A549 (cell line): ENCODE measurements at regions not wholly inside any gene's neighbourhood (a gene's known extent, or its start where the extent isn't known, plus 50 kb on each side); places are given as distances from the start of the nearest gene placed in this dataset.

Source experiments
- ATAC-seq, 2 experiments: fragments of 200-7000 bp in 1 of 2; fragments of >200 bp in 1 of 2; cut with Nextera tagmentation in 1 of 2; cut with Tn5 transposase in 1 of 2; 3 replicates each; pipeline versions ENCODE4 v1.8.0 to v1.9.1; 2018 to 2020; ENCODE audit warnings: mild to moderate bottlenecking in 1 of 2, moderate library complexity in 1 of 2
- CTCF ChIA-PET: fragments of 300-600 bp; sonication (Branson Sonifier 250); formaldehyde crosslinking; extraction: SDS; loops from one replicate; lab custom pipeline; 2021; ENCODE audit warnings: antibody characterized with exemption, inconsistent platforms; lab: Yijun Ruan, JAX
- POLR2A ChIA-PET: fragments of 350-600 bp; formaldehyde crosslinking; extraction: SDS; loops from one replicate; lab custom pipeline; 2021; ENCODE audit warnings: antibody characterized with exemption, inconsistent platforms; lab: Yijun Ruan, JAX
- DNase-seq, 2 experiments: peaks; one replicate each; pipeline versions ENCODE4 v3.0.0 to v3.0.0-alpha.2; 2011 to 2016; ENCODE audit warnings: low read depth in 1 of 2, low spot score in 1 of 2
- FAIRE-seq: peaks from 2 replicates; lab custom pipeline; 2011; peaks lifted over from hg19 to GRCh38; lab: Jason Lieb, UNC
- H3K27ac ChIP-seq, 2 experiments: fragments of >200 bp; sonication (Bioruptor Twin); formaldehyde crosslinking; 3 replicates each; pipeline ENCODE4 v1.5.1; 2016 to 2017
- H3K4me1 ChIP-seq: fragments of >200 bp; sonication (Bioruptor Twin); formaldehyde crosslinking; 3 replicates; pipeline ENCODE4 v1.6.1; 2016
- H3K4me2 ChIP-seq: fragments of >200 bp; sonication (Bioruptor Twin); formaldehyde crosslinking; 3 replicates; pipeline ENCODE4 v1.6.1; 2016
- H3K4me3 ChIP-seq: fragments of >200 bp; sonication (Bioruptor Twin); formaldehyde crosslinking; 3 replicates; pipeline ENCODE4 v1.5.1; 2016
- H3K9me3 ChIP-seq: fragments of >200 bp; sonication (Bioruptor Twin); formaldehyde crosslinking; 3 replicates; pipeline ENCODE4 v1.6.1; 2016
- BHLHE40 ChIP-seq: IDR thresholded peaks from 2 replicates; pipeline ENCODE4 v1.6.1; 2012; ENCODE audit warnings: low read depth, low read length, inconsistent platforms
- CHD4 ChIP-seq: fragments of 200-600 bp; sonication (generic); IDR thresholded peaks from 2 replicates; pipeline ENCODE4 v1.6.1; 2016; ENCODE audit warnings: antibody characterized with exemption, mild to moderate bottlenecking, borderline replicate concordance
- EP300 ChIP-seq, 2 experiments: fragments of >200 bp; sonication (Bioruptor Twin); formaldehyde crosslinking; IDR thresholded peaks; 2 replicates in 1 of 2; 3 replicates in 1 of 2; pipeline ENCODE4 v1.6.1; 2016 to 2017
- HEYL ChIP-seq: fragments of 250-450 bp; sonication (Bioruptor Pico); IDR thresholded peaks from 2 replicates; pipeline ENCODE4 v1.8.0; 2021; ENCODE audit warnings: mild to moderate bottlenecking, moderate library complexity
- HOXB13 ChIP-seq: fragments of 250-450 bp; sonication (Bioruptor Pico); IDR thresholded peaks from 2 replicates; pipeline ENCODE4 v1.5.0; 2020; ENCODE audit warnings: low read depth, mild to moderate bottlenecking, moderate library complexity
- KDM5A ChIP-seq: fragments of 200-600 bp; sonication (generic); IDR thresholded peaks from 2 replicates; pipeline ENCODE4 v1.6.1; 2016; ENCODE audit warnings: antibody characterized with exemption, mild to moderate bottlenecking
- RAD21 ChIP-seq, 2 experiments: fragments of >200 bp in 1 of 2; sonication (Bioruptor Twin) in 1 of 2; formaldehyde crosslinking in 1 of 2; IDR thresholded peaks in 1 of 2; conservative IDR thresholded peaks in 1 of 2; 2 replicates in 1 of 2; 3 replicates in 1 of 2; pipeline ENCODE4 v1.6.1; 2012 to 2018; ENCODE audit warnings: inconsistent platforms in 1 of 2
- RARB ChIP-seq: fragments of 250-450 bp; sonication (Bioruptor Pico); IDR thresholded peaks from 2 replicates; pipeline ENCODE4 v1.8.0; 2021; ENCODE audit warnings: mild to moderate bottlenecking, moderate library complexity
- RCOR1 ChIP-seq: fragments of 150-350 bp; IDR thresholded peaks from 2 replicates; pipeline ENCODE4 v1.6.1; 2014; ENCODE audit warnings: antibody characterized with exemption, low read length, low read depth
- RFX5 ChIP-seq: fragments of 450-650 bp; IDR thresholded peaks from 2 replicates; pipeline ENCODE4 v1.7.1; 2014; ENCODE audit warnings: antibody characterized with exemption, mild to moderate bottlenecking, moderate library complexity
- SMC3 ChIP-seq: fragments of >200 bp; sonication (Bioruptor Twin); formaldehyde crosslinking; IDR thresholded peaks from 3 replicates; pipeline ENCODE4 v1.6.1; 2018; ENCODE audit warnings: inconsistent platforms
- WGBS: methylation state at CpG from one replicate; pipeline ENCODE4 v1.1.6; 2017; ENCODE audit errors: missing lambda C conversion rate; 5-methylcytosine and 5-hydroxymethylcytosine counted together
- TF ChIP-seq, protein P1 (sequence below): IDR thresholded peaks from 2 replicates; pipeline ENCODE4 v1.6.1; 2012
- TF ChIP-seq, protein P2 (sequence below): IDR thresholded peaks from 2 replicates; pipeline ENCODE4 v1.6.1; 2012; ENCODE audit warnings: low read depth, borderline replicate concordance
- TF ChIP-seq, protein P3 (sequence below): fragments of 150-350 bp; IDR thresholded peaks from 2 replicates; pipeline ENCODE4 v1.6.1; 2014; ENCODE audit warnings: low read depth, mild to moderate bottlenecking, low read length
- TF ChIP-seq, protein P4 (sequence below): fragments of 200-600 bp; sonication (generic); IDR thresholded peaks from 2 replicates; pipeline ENCODE4 v1.6.1; 2016; ENCODE audit warnings: antibody characterized with exemption, mild to moderate bottlenecking, moderate library complexity
- TF ChIP-seq, protein P5 (sequence below): fragments of >200 bp; sonication (Bioruptor Twin); formaldehyde crosslinking; IDR thresholded peaks from 2 replicates; pipeline ENCODE4 v1.6.1; 2016

DNA sequence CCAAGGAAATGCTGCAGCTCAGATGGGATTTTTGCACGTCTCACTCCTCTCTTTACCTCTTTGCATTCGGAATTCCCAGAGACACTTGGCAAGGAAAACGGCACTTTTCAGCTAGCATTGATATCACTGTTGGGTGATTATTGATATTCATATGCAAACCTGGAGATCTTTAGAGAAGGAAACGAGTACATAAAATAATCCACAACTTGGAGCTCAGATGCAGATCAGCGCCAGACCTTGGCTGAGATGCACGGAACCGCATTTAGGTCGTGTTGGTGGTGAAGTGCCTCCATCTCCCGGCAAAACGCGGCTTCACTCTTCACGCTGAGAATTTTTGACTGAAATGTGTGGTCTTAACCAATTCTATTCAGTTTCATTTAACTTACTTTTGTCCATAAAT is 77.2 kb upstream of the ARHGEF7 start:
- no peak for FAIRE-seq
- 71% methylated on average over 12 of the region's 12 CpGs for WGBS
- CTCF ChIA-PET, result interaction anchor here (0.6 to 1.5 kb wide), 2 partner anchors 53 to 486 kb away, joined by 3 to 4 read pairs; no protein-coding TSS in a partner anchor

DNA sequence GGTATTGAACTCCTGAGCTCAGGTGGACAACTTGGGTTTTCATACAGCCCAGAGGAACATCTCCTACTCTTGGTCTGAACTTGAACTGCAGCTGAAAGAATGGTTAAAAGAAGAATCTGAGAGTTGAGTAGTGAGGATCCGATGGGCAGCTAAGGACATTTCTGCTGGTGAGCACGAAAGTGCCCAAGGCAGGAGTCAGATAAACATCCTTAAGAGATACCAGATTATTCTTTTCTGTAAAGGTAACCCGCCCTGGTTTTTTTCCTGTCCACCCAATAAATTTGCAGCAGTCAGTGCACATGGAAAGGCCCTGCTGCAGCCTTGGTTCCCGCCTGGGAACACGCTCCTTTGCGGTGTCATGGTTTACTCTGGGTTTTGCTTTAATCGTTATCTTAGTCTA is 78.4 kb upstream of the ARHGEF7 start:
- Histone ChIP-seq H3K4me3 (no peak overlapping the region), H3K9me3 (no peaks in the 10 kb centered on the region), H3K27ac (no peak overlapping the region), H3K4me2 (no peak overlapping the region), H3K4me1 (no peaks in the 10 kb centered on the region)
- CTCF ChIA-PET, result interaction anchor here (1.2 to 1.5 kb wide), 2 partner anchors 13 to 52 kb away, joined by 3 read pairs; no protein-coding TSS in a partner anchor
- ATAC-seq (no peak), DNase-seq (no peak), FAIRE-seq (no peak)
- TF ChIP-seq, protein P1, sequence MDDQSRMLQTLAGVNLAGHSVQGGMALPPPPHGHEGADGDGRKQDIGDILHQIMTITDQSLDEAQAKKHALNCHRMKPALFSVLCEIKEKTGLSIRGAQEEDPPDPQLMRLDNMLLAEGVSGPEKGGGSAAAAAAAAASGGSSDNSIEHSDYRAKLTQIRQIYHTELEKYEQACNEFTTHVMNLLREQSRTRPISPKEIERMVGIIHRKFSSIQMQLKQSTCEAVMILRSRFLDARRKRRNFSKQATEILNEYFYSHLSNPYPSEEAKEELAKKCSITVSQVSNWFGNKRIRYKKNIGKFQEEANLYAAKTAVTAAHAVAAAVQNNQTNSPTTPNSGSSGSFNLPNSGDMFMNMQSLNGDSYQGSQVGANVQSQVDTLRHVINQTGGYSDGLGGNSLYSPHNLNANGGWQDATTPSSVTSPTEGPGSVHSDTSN, result no peak
- TF ChIP-seq RAD21 (conservative IDR thresholded peaks at IDR 0.05 in 1 of 2, IDR thresholded peaks at IDR 0.05 in 1 of 2), result no peak
- WGBS, result 77% methylated on average over 7 of the region's 7 CpGs
- POLR2A ChIA-PET, result no interaction called here

More for the DNA sequence above, 77.2 kb upstream of the ARHGEF7 start:
- no peaks in the 10 kb centered on the region for H3K4me1 ChIP-seq
- no peaks in the 10 kb centered on the region for H3K9me3 ChIP-seq
- H3K4me2 ChIP-seq, result no peak overlapping the region
- POLR2A ChIA-PET, result no interaction called here
- TF ChIP-seq, protein P2, sequence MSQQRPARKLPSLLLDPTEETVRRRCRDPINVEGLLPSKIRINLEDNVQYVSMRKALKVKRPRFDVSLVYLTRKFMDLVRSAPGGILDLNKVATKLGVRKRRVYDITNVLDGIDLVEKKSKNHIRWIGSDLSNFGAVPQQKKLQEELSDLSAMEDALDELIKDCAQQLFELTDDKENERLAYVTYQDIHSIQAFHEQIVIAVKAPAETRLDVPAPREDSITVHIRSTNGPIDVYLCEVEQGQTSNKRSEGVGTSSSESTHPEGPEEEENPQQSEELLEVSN, result no peak
- TF ChIP-seq HEYL (CRISPR knock-in tag) (no peak), EP300 (IDR thresholded peaks at IDR 0.05) (no peak), SMC3 (no peak), RARB (no peak), BHLHE40 (no peak), RCOR1 (no peak), HOXB13 (CRISPR knock-in tag) (no peak)
- TF ChIP-seq, protein P3, sequence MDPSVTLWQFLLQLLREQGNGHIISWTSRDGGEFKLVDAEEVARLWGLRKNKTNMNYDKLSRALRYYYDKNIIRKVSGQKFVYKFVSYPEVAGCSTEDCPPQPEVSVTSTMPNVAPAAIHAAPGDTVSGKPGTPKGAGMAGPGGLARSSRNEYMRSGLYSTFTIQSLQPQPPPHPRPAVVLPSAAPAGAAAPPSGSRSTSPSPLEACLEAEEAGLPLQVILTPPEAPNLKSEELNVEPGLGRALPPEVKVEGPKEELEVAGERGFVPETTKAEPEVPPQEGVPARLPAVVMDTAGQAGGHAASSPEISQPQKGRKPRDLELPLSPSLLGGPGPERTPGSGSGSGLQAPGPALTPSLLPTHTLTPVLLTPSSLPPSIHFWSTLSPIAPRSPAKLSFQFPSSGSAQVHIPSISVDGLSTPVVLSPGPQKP, result no peak
- TF ChIP-seq, protein P4, sequence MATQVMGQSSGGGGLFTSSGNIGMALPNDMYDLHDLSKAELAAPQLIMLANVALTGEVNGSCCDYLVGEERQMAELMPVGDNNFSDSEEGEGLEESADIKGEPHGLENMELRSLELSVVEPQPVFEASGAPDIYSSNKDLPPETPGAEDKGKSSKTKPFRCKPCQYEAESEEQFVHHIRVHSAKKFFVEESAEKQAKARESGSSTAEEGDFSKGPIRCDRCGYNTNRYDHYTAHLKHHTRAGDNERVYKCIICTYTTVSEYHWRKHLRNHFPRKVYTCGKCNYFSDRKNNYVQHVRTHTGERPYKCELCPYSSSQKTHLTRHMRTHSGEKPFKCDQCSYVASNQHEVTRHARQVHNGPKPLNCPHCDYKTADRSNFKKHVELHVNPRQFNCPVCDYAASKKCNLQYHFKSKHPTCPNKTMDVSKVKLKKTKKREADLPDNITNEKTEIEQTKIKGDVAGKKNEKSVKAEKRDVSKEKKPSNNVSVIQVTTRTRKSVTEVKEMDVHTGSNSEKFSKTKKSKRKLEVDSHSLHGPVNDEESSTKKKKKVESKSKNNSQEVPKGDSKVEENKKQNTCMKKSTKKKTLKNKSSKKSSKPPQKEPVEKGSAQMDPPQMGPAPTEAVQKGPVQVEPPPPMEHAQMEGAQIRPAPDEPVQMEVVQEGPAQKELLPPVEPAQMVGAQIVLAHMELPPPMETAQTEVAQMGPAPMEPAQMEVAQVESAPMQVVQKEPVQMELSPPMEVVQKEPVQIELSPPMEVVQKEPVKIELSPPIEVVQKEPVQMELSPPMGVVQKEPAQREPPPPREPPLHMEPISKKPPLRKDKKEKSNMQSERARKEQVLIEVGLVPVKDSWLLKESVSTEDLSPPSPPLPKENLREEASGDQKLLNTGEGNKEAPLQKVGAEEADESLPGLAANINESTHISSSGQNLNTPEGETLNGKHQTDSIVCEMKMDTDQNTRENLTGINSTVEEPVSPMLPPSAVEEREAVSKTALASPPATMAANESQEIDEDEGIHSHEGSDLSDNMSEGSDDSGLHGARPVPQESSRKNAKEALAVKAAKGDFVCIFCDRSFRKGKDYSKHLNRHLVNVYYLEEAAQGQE, result no peak
- no peak overlapping the region for H3K4me3 ChIP-seq
- no peak overlapping the region for H3K27ac ChIP-seq
- DNase-seq (no peak), ATAC-seq (no peak)

DNA sequence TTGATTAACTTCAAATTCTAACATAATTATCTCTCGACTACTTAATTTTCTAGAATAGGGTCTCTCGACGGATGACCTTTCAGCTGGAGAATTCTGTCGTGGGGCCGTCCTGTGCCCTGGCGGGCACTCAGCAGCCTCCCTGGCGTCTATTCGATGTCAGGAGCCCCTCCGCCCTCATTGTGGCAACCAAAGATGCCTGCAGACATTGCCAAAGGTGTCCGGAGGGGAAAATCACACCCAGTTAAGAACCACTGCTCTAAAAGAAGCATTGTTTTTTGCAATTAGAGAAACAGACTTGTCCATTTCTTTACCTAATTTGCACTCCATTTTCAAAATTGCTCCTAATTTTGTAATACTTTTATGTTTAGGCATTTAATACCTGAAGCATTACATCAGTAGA is 79.2 kb upstream of the ARHGEF7 start:
- 60% methylated on average over 9 of the region's 10 CpGs for WGBS
- DNase-seq (no peak), ATAC-seq (no peak), FAIRE-seq (no peak)
- TF ChIP-seq, protein P5, sequence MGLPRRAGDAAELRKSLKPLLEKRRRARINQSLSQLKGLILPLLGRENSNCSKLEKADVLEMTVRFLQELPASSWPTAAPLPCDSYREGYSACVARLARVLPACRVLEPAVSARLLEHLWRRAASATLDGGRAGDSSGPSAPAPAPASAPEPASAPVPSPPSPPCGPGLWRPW, result no peak
- TF ChIP-seq CHD4 (no peak), HEYL (CRISPR knock-in tag) (no peak), EP300 (IDR thresholded peaks at IDR 0.05) (no peak), RFX5 (no peak), KDM5A (no peak)
- Histone ChIP-seq H3K4me2 (no peak overlapping the region), H3K4me1 (no peaks in the 10 kb centered on the region), H3K9me3 (no peaks in the 10 kb centered on the region), H3K4me3 (no peak overlapping the region), H3K27ac (no peak overlapping the region)
- POLR2A ChIA-PET, result no interaction called here
- CTCF ChIA-PET, result interaction anchor here (1.2 kb wide), 1 partner anchor 14 kb away, joined by 3 read pairs; no protein-coding TSS in a partner anchor
